ENCODE measurements at regions not wholly inside any gene's neighbourhood (a gene's known extent, or its start where the extent isn't known, plus 50 kb on each side); places are given as distances from the start of the nearest gene placed in this dataset.

DNA sequence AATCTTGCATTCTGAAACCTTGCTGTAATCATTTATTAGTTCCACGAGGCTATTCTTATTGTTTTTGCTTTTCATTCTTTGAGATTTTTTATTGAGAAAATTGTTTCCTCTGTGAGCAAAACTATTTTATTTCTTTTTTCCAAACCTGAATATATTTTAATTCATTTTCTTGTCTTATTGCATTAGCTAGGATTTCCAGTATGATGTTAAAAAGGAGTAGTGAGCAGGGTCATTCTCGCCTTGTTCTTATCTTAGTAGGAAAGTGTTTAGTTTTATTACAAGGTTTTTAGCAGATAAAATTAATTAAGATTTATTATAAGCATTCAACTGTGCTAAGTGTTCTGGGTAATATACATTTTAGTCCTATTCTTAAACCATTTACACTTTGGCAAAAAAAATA, 214.6 kb upstream of the KLF6 start:
- no peak for DNase-seq

DNA sequence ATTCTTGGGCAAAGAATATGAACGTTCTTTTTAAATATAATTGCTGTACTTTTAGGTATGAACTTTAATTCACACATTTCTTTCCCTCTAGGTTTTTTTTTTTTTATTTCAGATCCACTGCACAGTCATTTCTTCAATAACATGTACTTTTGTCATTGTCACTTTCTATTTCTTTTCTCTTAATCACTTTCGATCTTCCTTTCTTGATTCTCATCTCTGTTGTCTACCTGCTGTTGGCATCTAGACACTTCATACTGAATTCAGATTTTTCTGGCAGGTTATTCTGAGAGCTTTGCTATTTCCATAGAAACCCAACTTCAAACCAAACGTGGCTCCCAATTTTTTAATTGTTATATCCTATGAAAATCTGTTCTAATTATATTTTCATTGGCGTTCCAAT, 211.7 kb upstream of the KLF6 start:
- no peak for DNase-seq

DNA sequence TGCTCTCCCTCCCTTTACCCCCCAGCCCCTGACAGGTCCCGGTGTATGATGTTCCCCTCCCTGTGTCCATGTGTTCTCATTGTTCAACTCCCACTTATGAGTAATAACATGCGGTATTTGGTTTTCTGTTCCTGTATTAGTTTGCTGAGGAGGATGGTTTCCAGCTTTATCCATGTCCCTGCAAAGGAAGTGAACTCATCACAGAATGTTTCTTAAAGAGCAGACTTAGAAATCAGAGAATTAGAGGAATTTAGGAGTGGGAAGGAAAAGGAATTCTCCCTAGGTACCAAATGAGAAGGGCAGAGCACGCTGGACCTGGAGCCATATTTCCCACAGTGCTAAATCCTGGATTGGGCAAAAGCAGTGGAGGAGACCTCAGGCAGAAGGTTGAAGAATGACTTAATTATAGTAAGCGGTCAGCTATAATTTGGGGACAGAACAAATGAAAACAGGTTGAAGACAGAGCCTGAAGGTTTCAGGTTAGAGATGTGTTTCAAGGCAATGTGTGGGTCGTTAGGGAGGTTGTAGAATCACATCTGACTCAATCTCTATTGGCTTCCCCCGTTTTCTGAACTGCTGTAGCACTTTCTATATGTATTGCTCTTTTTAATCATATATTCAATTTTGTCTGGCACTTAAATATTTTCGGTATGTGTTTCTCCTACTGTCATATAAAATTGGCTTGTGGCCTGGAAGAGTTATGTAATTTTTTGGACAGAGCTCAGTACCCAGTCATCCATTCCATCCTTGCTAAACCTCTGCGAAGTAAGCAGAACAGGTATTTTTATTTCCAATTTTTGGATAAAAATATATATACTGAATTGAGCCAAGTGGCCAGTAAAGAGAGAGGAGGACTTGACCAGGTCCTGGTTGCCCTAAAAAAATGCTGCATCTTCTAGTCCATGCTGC, 210.5 kb upstream of the KLF6 start:
- DNase-seq: no peak

DNA sequence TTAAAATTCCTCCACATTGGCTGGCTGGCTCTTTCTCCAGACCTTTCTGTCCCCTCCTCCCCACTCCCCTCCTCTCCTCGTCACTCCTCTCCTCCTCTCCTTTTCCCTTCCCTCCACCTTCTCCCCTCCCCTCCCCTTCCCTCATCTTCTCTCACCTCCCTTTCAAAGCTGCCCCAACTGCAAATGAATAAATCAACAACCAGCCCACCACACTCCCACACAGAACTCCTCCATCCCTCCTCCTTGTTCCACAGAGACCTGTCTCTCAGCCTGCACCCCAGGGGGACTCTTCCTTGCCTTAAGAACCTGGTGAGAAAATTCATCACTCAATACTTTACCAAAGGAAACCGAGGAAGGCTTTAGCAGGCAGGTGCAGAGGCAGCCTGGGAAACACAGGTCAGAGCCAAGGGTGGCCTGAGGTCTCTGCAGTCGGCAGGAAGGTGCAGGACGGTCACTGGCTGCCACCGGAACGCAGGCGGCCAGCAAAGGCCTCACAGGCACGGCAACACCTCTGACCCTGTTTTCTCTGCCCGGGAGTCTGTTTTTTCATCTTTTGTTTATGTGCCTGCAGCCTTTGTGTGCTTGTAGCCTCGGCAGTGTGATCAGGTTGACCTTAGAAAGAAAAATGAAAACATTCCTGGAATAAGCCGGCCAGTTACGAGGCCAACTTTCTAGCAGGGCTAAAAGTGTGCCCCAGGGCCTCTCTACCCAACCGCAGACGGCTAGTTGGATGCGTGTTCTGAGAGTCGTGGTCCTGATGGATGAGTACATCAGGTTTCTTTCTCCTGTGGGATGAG, 207.6 kb upstream of the KLF6 start:
- no peak for DNase-seq

DNA sequence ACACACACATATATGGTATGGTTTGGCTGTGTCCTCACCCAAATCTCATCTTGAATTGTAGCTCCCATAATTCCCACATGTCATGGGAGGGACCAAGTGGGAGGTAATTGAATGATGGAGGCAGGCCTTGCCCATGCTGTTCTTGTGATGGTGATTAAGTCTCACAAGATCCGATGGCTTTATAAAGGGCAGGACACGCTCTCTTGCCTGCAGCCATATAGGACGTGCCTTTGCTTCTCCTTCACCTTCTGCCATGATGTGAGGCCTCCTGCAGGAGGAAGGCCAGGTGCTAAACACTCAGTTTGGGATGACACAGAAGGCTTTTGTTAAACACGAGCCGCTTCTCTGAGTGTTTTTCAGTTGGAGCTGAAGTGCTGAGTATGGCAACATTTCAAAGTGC, 205.3 kb upstream of the KLF6 start:
- no peak for DNase-seq

DNA sequence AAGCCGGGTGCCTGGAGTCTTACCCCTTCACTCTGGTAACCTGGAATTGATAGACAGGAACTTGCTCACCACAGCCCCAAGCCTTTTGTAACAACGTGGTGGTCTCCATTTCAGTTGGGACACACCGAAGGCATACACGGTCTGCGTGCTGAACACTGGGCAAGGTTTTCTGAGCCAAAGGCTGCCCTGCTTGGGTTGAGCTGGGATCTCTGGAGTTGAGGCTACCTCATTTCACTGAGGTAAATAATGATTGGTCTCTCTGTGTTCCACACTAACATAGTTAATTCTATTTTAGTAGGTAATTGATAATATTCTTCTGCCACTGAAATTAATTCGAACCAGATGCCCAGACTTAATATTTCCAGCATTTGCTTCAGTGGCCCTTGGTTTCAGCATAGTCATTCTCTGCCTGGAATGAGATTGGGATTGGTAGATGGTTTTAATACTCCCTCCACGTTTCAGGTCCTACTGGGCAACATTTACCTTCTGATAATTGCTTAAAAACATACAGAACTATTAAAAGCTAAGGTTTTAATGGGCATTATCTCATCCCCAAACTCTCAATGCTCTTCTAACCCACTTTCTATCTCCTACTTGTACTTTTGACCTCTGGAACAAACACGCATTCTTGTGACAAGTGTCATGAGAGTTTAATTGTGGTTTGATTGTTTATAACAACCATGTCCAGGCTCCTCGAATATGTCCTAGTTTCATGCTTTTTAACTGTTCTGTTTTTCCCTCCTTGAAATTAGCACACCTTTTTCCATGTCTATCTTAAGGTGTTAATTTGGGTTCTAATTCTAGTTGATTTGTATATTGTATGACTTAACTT, 202.3 kb upstream of the KLF6 start:
- DNase-seq: no peak

DNA sequence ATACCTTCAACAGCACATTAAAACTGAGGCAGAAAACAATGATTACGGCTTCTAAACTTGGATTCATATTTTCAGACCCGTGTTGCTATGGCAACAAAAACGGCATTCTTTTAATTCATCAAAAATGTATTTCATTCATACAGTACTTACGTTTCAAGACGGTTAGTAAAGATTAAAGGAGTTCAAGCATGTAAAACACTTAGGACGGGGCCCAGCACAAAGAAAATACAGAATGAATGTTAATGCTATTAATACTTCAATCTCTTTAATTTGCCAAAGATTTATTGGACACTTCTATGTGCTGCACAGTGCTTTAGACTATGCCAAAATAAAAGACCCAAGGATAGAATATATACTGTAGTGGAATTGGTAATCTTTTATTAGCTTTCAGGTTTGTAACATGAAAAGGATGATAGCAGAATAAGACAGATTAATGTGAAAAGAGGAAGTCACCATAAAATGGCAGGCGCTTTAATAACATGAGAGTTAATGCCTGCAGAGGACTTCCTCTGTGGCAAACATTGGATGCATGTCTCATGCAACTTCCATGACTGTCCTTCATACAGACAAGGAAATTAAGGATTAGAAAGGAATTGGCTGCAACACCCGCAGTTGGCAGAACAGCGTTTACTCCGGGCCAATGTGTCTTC, 201.6 kb upstream of the KLF6 start:
- DNase-seq: no peak

DNA sequence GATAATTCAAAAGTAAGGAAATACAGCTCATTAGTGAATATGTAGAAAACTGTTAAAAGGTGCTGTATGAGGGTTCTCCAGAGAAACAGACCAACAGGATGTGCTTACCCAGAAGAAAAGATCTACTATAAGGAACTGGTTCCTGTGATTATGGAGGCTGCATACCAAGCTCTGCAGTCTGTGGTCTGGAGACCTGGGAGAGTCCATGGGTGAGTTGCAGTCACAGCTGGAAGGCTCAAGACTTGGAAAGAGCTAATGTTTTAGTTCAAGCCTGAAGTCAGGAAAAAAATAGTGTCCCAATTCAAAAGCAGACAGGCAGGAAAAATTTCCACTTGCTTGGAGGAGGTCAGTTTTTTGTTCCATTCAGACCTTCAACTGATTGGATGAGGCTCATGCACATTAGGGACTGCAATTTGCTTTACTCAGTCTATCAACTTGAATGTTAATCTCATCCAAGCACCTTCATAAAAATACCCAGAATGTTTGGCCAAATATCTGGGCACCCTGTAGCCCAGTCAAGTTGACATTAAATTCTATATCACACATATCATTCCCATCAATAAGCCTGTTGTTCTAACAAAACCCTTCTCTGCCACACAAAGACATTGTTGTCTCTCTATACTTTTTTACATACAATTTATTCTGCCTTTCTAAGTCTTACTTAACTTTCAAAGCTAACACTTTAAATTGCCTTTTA, 197.9 kb upstream of the KLF6 start:
- no peak for DNase-seq

DNA sequence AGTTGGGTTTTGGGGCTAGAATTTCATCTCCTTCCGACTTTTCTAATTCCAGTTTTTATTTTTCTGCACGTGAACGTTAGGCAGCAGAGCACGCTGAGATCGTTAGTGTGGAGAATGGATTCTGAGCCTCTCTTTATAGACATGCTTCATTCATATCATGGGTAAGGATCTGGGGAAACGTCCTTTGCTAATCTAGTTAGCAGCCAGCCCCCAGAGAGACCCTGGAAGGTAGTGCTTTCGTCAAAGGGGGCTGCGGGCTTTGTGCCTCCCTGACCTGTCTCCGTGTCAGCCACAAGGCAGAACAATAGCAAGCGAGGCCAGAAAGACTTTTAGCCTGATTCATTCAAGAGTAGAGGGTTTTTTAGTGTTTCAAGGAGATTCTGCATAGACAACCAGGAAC, 196.3 kb upstream of the KLF6 start:
- no peak for DNase-seq

DNA sequence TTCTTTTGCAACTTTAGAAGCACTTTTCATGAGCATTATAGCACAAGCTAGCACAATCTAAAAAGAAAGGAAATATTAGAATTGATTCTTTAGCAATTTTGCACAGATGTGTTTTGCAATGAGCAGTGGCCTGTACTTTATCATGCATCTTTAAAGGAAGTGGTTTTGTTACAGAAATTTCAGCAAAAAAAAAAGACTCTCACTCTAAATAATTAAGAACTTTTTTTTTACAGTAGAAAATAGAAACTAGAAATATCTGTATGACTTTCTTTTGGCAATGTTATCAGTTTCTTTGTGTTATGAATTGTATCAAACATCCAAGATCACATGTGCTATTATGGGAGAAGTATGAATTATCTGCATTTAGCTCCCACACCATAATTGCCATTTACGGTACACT, 195.7 kb upstream of the KLF6 start:
- no peak for DNase-seq

DNA sequence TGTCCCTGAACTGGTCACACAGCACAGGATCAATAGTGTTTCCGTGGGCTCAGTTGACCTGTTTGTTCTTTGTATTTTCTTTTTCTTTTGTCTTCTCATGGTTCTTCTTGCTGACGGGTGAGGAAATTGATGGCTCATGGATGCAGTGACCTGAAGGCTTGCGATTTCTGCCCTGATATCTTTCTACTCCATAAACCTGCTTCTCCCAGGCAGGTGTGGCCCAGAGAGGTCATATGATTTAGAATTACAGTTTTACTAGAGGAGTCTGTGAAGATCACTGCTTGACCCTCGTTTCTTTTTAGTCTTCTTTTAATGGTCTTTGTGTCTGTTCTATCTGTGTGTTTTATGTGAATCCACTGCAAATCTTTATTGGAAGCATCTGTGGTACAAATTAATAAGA, 195.1 kb upstream of the KLF6 start:
- no peak for DNase-seq

DNA sequence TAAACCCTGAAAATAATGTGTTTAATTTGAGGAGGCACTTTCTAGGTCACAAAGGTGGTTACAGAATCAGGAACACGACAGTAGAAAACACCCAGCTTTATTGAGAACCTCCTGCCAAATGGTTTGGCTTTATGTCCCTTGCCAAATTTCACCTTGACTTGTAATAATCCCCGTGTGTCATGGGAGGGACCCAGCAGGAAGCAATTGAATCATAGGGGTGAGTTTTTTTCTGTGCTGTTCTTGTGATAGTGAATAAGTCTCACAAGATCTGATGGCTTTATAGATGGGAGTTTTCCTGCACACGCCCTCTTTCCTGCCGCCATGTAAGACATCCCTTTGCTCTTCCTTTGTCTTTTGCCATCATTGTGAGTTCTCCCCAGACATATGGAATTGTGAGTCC, 193.8 kb upstream of the KLF6 start:
- no peak for DNase-seq

DNA sequence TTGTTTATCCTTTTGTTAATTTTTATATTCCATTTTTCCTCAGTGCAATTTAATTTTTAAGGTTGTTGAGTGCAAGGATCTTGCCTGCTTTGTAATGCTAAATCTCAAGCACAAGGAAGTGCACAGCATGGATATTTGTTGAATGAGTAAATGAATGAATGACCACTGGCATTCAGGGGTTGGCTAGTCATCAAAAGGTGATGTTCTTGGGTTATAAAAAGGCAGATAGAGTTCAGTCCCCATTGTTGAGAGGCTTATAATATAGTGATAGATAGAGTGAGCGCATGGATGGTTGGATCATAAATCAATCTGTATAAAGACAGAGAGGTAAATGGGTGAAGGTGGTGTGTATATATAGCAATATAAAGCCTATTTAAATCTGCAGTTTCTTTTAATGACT, 193.2 kb upstream of the KLF6 start:
- DNase-seq: no peak

DNA sequence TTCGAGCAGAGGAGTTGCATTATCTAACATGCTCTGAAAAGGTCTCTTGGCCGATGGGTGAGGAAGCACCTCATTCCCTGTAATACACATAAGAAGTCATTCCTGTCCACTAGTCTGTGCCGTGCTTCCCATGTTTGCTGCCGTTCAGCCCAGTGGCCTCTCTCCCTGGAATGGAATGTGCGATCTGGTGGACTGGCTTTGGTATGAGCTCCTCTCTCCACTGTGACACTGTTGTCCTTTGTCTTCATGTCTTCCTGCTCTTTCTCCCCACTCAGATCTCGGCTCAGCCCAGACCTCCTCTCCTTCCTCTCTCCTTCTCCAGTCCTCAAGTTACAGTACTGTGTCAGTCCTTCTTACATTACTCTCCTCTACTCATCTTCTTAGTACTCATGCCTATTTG, 192.8 kb upstream of the KLF6 start:
- no peak for DNase-seq

DNA sequence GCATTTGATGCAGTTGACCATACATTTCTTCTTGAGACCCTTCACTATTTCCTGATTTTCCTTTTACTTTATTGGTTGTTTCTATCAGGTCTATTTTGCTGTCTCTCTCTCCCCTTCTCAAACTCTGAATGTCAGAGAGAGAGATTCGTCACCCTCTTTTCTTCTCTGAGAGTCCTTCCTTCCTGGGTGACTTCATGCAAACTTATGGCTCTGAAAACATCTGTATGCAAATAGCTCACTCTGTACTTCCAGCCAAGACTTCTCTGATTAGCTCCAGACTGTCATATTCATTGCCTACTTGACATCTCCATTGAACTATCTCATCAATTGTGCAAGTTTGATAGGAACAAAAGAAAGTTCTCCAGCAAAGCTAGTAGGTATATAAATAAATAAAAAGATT, 191.7 kb upstream of the KLF6 start:
- DNase-seq: no peak

DNA sequence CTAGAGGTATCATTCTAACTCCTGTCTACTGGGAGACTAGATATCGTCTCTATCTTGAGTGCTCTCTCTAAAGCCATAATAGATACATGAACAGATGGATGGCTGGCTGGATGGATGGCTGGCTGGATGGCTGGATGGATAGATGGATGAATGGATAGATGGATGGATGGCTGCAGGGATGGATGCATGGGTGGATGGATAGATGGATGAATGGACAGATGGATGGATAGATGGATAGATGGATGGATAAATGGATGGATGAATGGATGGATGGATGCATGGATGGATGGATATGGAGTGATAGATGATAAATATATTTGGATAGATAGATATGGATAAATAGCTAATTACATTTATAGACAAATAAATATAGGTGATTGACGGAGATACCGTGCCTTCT, 191.2 kb upstream of the KLF6 start:
- DNase-seq: no peak

DNA sequence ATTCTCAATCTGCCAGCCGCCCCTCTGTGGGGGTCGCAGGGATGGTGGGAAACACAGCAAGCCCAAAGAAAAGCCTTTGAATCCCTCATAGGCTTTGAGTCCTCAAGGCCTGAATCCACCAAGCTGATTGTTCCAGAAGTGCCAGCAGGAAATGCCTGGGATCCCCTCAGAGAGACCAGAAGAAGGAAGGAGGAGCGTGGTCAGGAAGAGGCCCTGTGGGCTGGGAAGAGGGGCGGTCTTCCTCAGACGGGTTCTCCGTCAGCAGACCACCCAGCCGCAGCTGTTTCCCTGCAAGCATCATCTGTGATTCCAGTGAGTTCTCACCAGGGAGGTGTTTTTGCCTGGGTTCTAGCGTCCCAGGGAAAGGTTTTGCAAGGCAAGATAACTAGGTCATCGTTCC, 190.0 kb upstream of the KLF6 start:
- DNase-seq: no peak

DNA sequence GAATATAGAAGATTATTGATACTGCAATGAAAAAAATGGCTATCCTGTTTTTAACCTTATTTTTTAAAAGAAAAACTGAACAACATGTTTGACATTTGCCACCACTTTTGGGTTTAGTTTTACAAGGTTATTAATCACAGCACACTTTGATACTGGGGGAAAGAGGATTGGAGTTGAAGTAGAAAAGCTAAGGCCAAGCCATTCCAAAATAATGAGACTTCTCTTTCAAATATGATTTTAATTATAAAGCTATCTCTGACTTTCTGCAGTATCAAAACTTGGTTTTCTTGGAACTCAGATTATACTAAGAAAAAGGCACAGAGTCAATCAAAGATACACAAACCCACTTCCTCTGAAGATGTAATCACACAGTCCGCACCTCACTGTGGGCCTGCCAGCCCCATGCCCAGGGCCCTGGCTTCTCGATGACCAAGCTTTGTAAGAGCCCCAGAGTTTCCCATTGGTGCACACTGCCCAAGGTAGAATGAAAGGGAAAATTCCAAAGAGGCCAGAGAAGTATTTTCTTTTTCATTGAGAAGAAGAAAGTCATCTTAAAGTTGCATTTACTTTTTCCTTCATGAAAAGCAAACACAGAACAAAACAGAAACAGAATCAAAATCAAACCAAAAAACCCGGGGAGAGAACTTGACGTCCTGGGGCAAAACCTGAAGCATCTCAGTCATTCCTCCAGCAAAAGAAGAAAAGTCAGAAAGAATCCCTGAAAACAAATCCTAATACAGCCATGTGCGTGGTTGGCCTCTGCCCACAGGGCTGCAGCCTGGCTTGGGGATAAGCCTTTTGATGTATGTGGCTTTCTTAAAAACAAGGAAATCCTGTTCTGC, 187.7 kb upstream of the KLF6 start:
- DNase-seq: no peak

DNA sequence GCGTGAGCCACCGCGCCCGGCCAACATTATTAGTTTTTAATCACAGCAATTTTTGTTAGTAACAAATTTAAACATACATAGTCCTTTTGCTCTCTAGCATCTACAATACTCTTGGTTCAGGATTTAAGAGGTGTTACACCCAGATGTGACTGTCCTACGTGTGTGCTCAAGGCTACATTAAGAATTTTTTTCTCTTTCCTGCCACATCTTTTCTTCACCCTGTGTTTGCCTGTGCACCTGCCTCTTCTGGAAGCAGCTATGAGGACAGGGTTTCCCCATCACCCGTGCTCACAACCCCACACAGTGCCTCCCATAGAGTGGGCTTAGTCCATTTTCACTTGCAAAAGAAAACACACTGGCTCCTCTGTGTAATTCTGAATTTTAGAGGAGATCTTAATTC, 186.7 kb upstream of the KLF6 start:
- no peak for DNase-seq

DNA sequence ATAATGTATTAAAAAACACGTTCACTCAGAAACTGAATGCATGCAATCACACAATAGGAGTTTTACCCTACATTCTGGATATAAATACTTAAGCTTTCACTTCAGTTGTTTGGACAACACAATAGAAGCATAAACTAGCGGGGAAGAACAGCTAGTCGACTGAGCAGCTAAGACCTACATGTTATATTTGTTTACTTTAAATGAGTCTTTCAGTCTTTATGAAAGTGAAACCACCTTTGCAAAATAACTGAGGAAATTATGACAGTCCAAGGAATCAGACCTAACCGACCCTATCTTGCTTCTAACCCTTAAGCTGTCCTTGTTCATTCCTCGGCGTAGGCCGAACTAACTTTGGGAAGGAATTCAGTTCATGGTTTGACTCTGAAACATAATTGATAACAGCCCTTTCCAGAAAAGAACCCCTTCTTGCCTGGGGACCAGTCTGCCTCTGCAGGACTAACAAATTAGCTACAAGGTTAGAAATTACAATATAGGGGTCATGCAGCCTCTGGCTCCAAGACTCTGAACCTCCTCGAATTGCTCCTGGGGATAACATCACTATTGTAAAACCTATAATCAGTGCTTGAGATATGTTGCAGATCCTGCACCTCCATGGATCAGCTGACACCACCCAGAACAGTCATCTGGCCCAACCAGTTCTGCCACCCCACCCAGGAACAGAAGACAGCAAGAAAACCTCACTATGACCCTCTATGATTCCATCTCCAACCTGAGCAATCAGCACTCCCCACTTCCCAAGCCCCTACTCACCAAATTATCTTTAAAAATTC, 185.1 kb upstream of the KLF6 start:
- DNase-seq: no peak

DNA sequence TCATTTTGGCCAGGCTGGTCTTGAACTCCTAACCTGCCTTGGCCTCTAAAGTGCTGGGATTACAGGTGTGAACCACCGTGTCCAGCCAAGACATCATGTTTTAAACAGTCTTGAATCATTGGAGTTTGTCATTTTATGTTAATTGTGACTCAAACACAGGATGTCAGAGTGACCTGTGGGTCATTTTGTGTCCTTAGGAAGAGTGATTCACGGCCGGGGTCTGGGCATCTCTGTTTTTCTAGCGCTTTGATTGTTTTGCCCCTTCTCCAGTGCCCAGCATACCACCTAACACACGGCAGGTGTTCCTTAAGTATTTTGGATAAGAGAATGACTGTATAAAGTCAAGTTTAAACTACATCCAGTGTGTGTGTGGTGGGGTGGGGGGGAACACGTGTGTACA, 183.7 kb upstream of the KLF6 start:
- no peak for DNase-seq

All from DMS79 treated with DMSO at 0.1 percent for 48 hours (cell line).